OCI-LY3 (cell line): ENCODE measurements at regions not wholly inside any gene's neighbourhood (a gene's known extent, or its start where the extent isn't known, plus 50 kb on each side); places are given as distances from the start of the nearest gene placed in this dataset.

Experiments used
- H2AFZ ChIP-seq: fragments of 200-600, 300-600 bp; shearing (Covaris generic); 2 replicates; pipeline ENCODE4 v1.6.0; 2014; ENCODE audit warnings: antibody characterized with exemption, low read depth, low read length
- H3K27ac ChIP-seq: fragments of 200-600, 300-600 bp; sonication (generic); 2 replicates; pipeline ENCODE4 v1.5.1; 2014; ENCODE audit warnings: mild to moderate bottlenecking, low read length, moderate library complexity, mixed read lengths
- H3K27me3 ChIP-seq: fragments of 200-600, 300-600 bp; sonication (generic); 2 replicates; pipeline ENCODE4 v1.6.1; 2014; ENCODE audit warnings: low read depth, low read length, mixed read lengths
- H3K36me3 ChIP-seq: fragments of 200-600, 300-600 bp; sonication (generic); replicated peaks from 2 replicates; pipeline ENCODE3; 2014; ENCODE audit warnings: low read depth, low read length, mixed read lengths
- H3K4me1 ChIP-seq: fragments of 300-600, 200-600 bp; sonication (generic); 2 replicates; pipeline ENCODE4 v1.6.1; 2014; ENCODE audit warnings: low read length, mixed read lengths
- H3K4me2 ChIP-seq: fragments of 200-600, 300-600 bp; sonication (generic); 2 replicates; pipeline ENCODE4 v1.6.1; 2014; ENCODE audit warnings: low read length, mixed read lengths
- H3K4me3 ChIP-seq: fragments of 300-600, 200-600 bp; sonication (generic); 2 replicates; pipeline ENCODE4 v1.5.1; 2014; ENCODE audit warnings: antibody characterized with exemption, mild to moderate bottlenecking, low read length, moderate library complexity
- H3K79me2 ChIP-seq: fragments of 300-600, 200-600 bp; shearing (Covaris generic); 2 replicates; pipeline ENCODE4 v1.6.1; 2014; ENCODE audit warnings: mild to moderate bottlenecking, low read length, mixed read lengths
- H3K9ac ChIP-seq: fragments of 300-600, 200-600 bp; shearing (Covaris generic); 2 replicates; pipeline ENCODE4 v1.6.0; 2014; ENCODE audit warnings: mild to moderate bottlenecking, low read length, moderate library complexity
- H3K9me3 ChIP-seq: fragments of 200-600, 300-600 bp; shearing (Covaris generic); 2 replicates; pipeline ENCODE4 v1.6.1; 2014; ENCODE audit warnings: low read length, mixed read lengths; ENCODE audit not compliant: insufficient read depth
- H4K20me1 ChIP-seq: fragments of 200-600, 300-600 bp; sonication (generic); 2 replicates; pipeline ENCODE4 v1.6.1; 2016; ENCODE audit warnings: low read length, mixed read lengths; ENCODE audit not compliant: insufficient read depth
- CTCF ChIP-seq: fragments of 200-600, 300-600 bp; sonication (generic); IDR thresholded peaks from 2 replicates; pipeline ENCODE4 v1.5.1; 2014; ENCODE audit warnings: antibody characterized with exemption, low read length, low read depth
- EZH2phosphoT487 ChIP-seq: fragments of 200-600 bp; shearing (Covaris generic); IDR thresholded peaks from 2 replicates; pipeline ENCODE4 v1.6.1; 2018; ENCODE audit warnings: antibody characterized with exemption, mixed run types, low read depth

DNA sequence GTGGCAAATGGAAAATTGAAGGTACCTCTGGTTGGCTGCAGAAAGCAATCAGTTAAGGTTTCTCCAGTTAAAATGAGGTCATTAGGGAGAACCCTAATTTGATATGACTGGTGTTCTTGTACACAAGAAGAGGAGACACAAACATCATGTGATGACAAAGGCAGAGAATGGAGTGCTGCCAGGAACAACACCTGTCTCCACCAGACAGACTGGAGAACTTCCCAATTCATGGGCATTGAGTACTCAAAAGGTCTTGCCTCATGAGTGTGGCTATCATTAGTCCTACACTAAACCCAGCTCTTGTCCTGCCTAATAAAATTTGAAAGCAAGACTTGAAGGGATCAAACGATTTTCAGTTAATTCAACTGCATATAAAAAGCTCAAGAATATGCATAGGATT, 152.6 kb downstream of the PTPN20 start:
- peaks cover 4% of the 10 kb centered on the region; the same call in 1 of the 2 replicates for H3K27me3 ChIP-seq
- H3K79me2 ChIP-seq, result no peaks in the 10 kb centered on the region
- H3K4me3 ChIP-seq, result no peak overlapping the region
- no peaks in the 10 kb centered on the region for H3K36me3 ChIP-seq
- H3K4me1 ChIP-seq, result no peaks in the 10 kb centered on the region
- no peak overlapping the region for H3K9ac ChIP-seq
- no peak overlapping the region for H3K4me2 ChIP-seq
- H3K9me3 ChIP-seq, result no peaks in the 10 kb centered on the region
- H3K27ac ChIP-seq, result no peak overlapping the region
- no peak for TF ChIP-seq EZH2phosphoT487
- TF ChIP-seq CTCF, result no peak
- H2AFZ ChIP-seq, result no peak overlapping the region
- no peaks in the 10 kb centered on the region for H4K20me1 ChIP-seq

GRCh38 chr10:47065903-47066302, 154.7 kb downstream of the PTPN20 start:
- Histone ChIP-seq H3K27ac (no peak overlapping the region), H3K79me2 (no peaks in the 10 kb centered on the region), H4K20me1 (no peaks in the 10 kb centered on the region), H3K4me2 (no peak overlapping the region), H3K27me3 (peaks cover 4% of the 10 kb centered on the region; the same call in 1 of the 2 replicates), H3K9ac (no peak overlapping the region), H2AFZ (no peak overlapping the region), H3K9me3 (no peaks in the 10 kb centered on the region), H3K4me3 (no peak overlapping the region), H3K4me1 (no peaks in the 10 kb centered on the region), H3K36me3 (no peaks in the 10 kb centered on the region)
- TF ChIP-seq EZH2phosphoT487, result no peak
- TF ChIP-seq CTCF, result no peak

DNA sequence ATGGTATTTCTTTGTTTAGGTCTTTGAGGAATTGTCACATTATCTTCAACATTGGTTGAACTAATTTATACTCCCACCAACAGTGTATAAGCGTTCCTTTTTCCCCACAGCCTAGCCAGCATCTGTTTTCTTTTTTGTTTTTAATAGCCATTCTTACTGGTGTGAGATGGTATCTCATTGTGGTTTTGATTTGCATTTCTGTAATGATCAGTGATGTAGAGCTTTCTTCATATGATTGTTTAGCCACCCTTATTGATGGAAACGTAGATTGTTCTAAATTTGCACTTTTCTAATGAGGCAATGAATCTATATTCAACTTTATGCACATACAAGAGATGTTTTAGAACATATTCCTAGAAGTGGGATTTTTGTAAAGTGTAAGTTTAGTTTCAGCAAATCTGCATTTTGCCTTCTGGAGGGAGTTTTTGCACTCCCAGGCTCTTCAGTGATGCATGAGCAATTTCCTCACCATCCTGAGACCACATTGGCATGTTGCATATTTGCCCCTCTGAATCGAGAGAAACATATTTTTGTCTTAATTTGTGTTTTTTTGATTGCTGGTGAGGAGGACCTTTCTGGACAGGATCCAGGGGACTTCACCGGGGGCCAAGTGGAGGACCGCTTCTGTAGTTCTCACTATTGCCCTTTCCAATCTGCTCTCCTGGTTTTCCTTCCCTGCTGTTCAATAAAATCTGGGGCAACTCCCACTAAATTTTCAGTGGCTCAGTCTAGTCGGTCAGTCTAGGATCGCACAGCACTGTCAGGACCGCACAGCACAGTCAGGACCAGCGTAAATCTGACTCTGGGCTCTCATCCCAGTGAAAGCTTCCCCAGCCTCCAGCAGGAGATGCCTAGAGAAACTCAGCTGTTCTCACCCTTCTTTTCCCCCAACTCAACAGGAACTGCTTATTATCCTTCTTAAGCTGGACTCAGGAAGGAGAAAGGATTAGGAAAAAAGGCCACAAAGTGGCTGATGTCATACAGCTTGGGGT, 157.0 kb downstream of the PTPN20 start:
- H3K4me1 ChIP-seq, result no peaks in the 10 kb centered on the region
- no peaks in the 10 kb centered on the region for H3K9me3 ChIP-seq
- H3K9ac ChIP-seq, result no peak overlapping the region
- H2AFZ ChIP-seq, result no peak overlapping the region
- H3K36me3 ChIP-seq, result no peaks in the 10 kb centered on the region
- no peaks in the 10 kb centered on the region for H4K20me1 ChIP-seq
- TF ChIP-seq EZH2phosphoT487 (no peak), CTCF (no peak)
- no peak overlapping the region for H3K4me3 ChIP-seq
- H3K4me2 ChIP-seq, result no peak overlapping the region
- H3K27ac ChIP-seq, result no peak overlapping the region
- H3K79me2 ChIP-seq, result no peaks in the 10 kb centered on the region
- H3K27me3 ChIP-seq, result peaks cover 4% of the 10 kb centered on the region; the same call in 1 of the 2 replicates

DNA sequence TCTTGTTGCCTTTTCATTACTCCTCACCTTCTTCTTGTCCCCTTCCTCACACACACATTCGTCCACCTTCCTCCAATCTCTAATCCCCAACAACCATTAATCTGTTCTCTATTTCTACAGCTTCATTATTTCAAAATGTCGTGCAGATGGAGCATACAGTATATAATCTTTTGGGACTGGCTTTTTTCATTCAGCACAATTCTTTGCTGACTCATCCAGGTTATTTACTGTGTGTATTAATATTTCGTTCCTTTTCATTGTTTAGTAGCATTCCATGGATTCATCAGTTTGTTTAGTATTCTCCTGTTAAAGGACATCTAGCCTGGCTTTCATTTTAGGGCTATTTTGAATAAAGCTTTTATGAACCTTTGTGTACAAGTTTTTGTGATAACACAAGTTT, 159.3 kb downstream of the PTPN20 start:
- no peaks in the 10 kb centered on the region for H3K9me3 ChIP-seq
- no peak overlapping the region for H2AFZ ChIP-seq
- TF ChIP-seq EZH2phosphoT487 (no peak), CTCF (no peak)
- no peaks in the 10 kb centered on the region for H3K79me2 ChIP-seq
- H4K20me1 ChIP-seq, result no peaks in the 10 kb centered on the region
- H3K4me1 ChIP-seq, result no peaks in the 10 kb centered on the region
- H3K36me3 ChIP-seq, result no peaks in the 10 kb centered on the region
- no peaks in the 10 kb centered on the region for H3K27me3 ChIP-seq
- H3K4me2 ChIP-seq, result no peak overlapping the region
- no peak overlapping the region for H3K27ac ChIP-seq
- no peak overlapping the region for H3K4me3 ChIP-seq
- H3K9ac ChIP-seq, result no peak overlapping the region
